Lower lobe of right lung (tissue), 2 donors: ENCODE measurements at regions not wholly inside any gene's neighbourhood (a gene's known extent, or its start where the extent isn't known, plus 50 kb on each side); places are given as distances from the start of the nearest gene placed in this dataset.
"Not testable (repeated sequence)": the region's sequence is repeated elsewhere in the genome, so short reads cannot be mapped to it uniquely, and the experiment has no call there.

Source experiments
- ATAC-seq, 2 donors: fragments of 200-7000 bp; cut with Tn5 transposase; one replicate each; pipeline ENCODE4 v1.9.1; 2020 to 2022; ENCODE audit warnings: mild to moderate bottlenecking in 2 of 2, moderate library complexity in 2 of 2
- DNase-seq: peaks from one replicate; pipeline ENCODE4 v3.0.0-alpha.2; 2020
- H3K27ac ChIP-seq: fragments of 200-600 bp; one replicate; pipeline ENCODE4 v1.8.0; 2022
- H3K27me3 ChIP-seq: fragments of 200-600 bp; one replicate; pipeline ENCODE4 v1.8.0; 2022; ENCODE audit warnings: low read depth
- H3K36me3 ChIP-seq: fragments of 200-600 bp; one replicate; pipeline ENCODE4 v1.8.0; 2022; ENCODE audit warnings: mild to moderate bottlenecking
- H3K4me1 ChIP-seq: fragments of 200-600 bp; one replicate; pipeline ENCODE4 v1.8.0; 2022
- H3K4me3 ChIP-seq: fragments of 200-600 bp; one replicate; pipeline ENCODE4 v1.8.0; 2022; ENCODE audit warnings: mild to moderate bottlenecking
- H3K9me3 ChIP-seq: fragments of 200-600 bp; one replicate; pipeline ENCODE4 v1.8.0; 2022
- intact Hi-C: fragments of 100-400 bp; cut with DNase I; formaldehyde crosslinking; loops from one replicate; pipeline ENCODE4 v1.11.0; 2022
- TF ChIP-seq, protein P1 (sequence below): fragments of 200-600 bp; IDR thresholded peaks from one replicate; pipeline ENCODE4 v1.8.0; 2022; ENCODE audit warnings: antibody characterized with exemption, mild to moderate bottlenecking
- donor health status: DM: no; HTN: yes; CAD: no; lungs with severe emphysema.

GRCh38 chr10:30691639-30692015, 62.1 kb upstream of the LYZL2 start:
- no peak overlapping the region for H3K4me3 ChIP-seq
- no peaks in the 10 kb centered on the region for H3K27me3 ChIP-seq
- ATAC-seq (no peak), DNase-seq (no peak)
- H3K36me3 ChIP-seq: no peaks in the 10 kb centered on the region
- TF ChIP-seq, protein P1, sequence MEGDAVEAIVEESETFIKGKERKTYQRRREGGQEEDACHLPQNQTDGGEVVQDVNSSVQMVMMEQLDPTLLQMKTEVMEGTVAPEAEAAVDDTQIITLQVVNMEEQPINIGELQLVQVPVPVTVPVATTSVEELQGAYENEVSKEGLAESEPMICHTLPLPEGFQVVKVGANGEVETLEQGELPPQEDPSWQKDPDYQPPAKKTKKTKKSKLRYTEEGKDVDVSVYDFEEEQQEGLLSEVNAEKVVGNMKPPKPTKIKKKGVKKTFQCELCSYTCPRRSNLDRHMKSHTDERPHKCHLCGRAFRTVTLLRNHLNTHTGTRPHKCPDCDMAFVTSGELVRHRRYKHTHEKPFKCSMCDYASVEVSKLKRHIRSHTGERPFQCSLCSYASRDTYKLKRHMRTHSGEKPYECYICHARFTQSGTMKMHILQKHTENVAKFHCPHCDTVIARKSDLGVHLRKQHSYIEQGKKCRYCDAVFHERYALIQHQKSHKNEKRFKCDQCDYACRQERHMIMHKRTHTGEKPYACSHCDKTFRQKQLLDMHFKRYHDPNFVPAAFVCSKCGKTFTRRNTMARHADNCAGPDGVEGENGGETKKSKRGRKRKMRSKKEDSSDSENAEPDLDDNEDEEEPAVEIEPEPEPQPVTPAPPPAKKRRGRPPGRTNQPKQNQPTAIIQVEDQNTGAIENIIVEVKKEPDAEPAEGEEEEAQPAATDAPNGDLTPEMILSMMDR: no peak
- no peaks in the 10 kb centered on the region for H3K9me3 ChIP-seq
- no peak overlapping the region for H3K27ac ChIP-seq
- H3K4me1 ChIP-seq: no peaks in the 10 kb centered on the region
- intact Hi-C loops: no loop called here

- H3K36me3 ChIP-seq, H3K27me3 ChIP-seq, H3K4me3 ChIP-seq, DNase-seq, H3K4me1 ChIP-seq, ATAC-seq, H3K27ac ChIP-seq, intact Hi-C loops, H3K9me3 ChIP-seq: not testable (repeated sequence)
Observed at GRCh38 chr10:30690948-30691638, 61.5 kb upstream of the LYZL2 start.

DNA sequence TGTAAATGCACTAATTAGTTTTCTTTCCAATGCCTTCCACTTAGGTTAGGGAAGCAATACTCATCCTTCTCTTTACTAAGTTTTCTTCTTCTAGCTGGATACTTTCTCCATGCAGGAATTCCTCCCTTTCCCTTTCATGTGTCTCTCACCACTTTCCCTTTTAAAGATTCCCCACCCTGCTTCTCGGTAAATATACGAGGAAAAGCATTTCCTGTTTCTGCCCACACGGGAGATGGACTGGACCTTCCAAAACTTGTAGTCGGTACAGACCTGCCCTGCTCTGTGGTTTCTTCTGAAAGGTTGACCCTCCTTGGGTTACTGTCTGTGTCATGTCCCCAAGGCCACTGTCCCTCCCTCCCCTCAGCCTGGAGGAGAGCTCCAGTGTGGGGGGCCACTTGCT, 58.9 kb upstream of the LYZL2 start:
- intact Hi-C loops: no loop called here
- DNase-seq: no peak
- Histone ChIP-seq H3K27ac (no peak overlapping the region), H3K27me3 (no peaks in the 10 kb centered on the region), H3K4me1 (no peaks in the 10 kb centered on the region), H3K36me3 (no peaks in the 10 kb centered on the region), H3K4me3 (no peak overlapping the region), H3K9me3 (no peaks in the 10 kb centered on the region)
- no peak for ATAC-seq
- TF ChIP-seq, protein P1: no peak

- peak; percentile 84 to 86 for ATAC-seq
- no peaks in the 10 kb centered on the region for H3K36me3 ChIP-seq
- TF ChIP-seq, protein P1: peak; percentile 86
Observed at GRCh38 chr10:30687698-30688213, 58.2 kb upstream of the LYZL2 start.

GRCh38 chr10:30686708-30687107, 57.2 kb upstream of the LYZL2 start:
- Histone ChIP-seq H3K4me1 (no peaks in the 10 kb centered on the region), H3K9me3 (no peaks in the 10 kb centered on the region), H3K27ac (no peak overlapping the region), H3K36me3 (no peaks in the 10 kb centered on the region), H3K27me3 (no peaks in the 10 kb centered on the region), H3K4me3 (no peak overlapping the region)
- ATAC-seq (no peak), DNase-seq (no peak)
- TF ChIP-seq, protein P1: no peak
- intact Hi-C loops: no loop called here

More at GRCh38 chr10:30687698-30688213, 58.2 kb upstream of the LYZL2 start:
- intact Hi-C loops: no loop called here
- Histone ChIP-seq H3K9me3 (no peaks in the 10 kb centered on the region), H3K4me3 (no peak overlapping the region), H3K27ac (no peak overlapping the region), H3K4me1 (no peaks in the 10 kb centered on the region), H3K27me3 (no peaks in the 10 kb centered on the region)
- peak; percentile 77 for DNase-seq

GRCh38 chr10:30683496-30683895, 53.9 kb upstream of the LYZL2 start:
- no peaks in the 10 kb centered on the region for H3K4me1 ChIP-seq
- DNase-seq: no peak
- TF ChIP-seq, protein P1: no peak
- intact Hi-C loops: no loop called here
- H3K27ac ChIP-seq: no peak overlapping the region
- H3K9me3 ChIP-seq: no peaks in the 10 kb centered on the region
- H3K4me3 ChIP-seq: no peak overlapping the region
- H3K27me3 ChIP-seq: no peaks in the 10 kb centered on the region
- H3K36me3 ChIP-seq: no peaks in the 10 kb centered on the region
- no peak for ATAC-seq

- ATAC-seq: peak in 1 of 2 donors; percentile 51
- H3K36me3 ChIP-seq, H3K27me3 ChIP-seq, H3K27ac ChIP-seq, DNase-seq, intact Hi-C loops, H3K4me3 ChIP-seq, H3K4me1 ChIP-seq, H3K9me3 ChIP-seq: not testable (repeated sequence)
Observed at GRCh38 chr10:30682377-30683199, 53.0 kb upstream of the LYZL2 start.
